Endothelial cell of umbilical vein (primary cell): ENCODE measurements at regions not wholly inside any gene's neighbourhood (a gene's known extent, or its start where the extent isn't known, plus 50 kb on each side); places are given as distances from the start of the nearest gene placed in this dataset.

Experiments
- BruUV-seq: library from RNA; stranded (reverse); fragments of 400-500 nt; replicated peaks from 2 replicates; lab custom pipeline; 2021; lab: Mats Ljungman, UMichigan
- CTCF ChIA-PET: fragments of 300-600, 350-600 bp; sonication (Branson Sonifier 250); formaldehyde crosslinking; loops from one replicate; lab custom pipeline; 2021; ENCODE audit warnings: antibody characterized with exemption, inconsistent platforms; lab: Charles Lee
- POLR2A ChIA-PET: fragments of 300-600, 350-600 bp; sonication (Branson Sonifier 250); formaldehyde crosslinking; loops from one replicate; lab custom pipeline; 2021; ENCODE audit warnings: antibody characterized with exemption, inconsistent platforms; lab: Charles Lee
- DNase-seq: peaks from one replicate; pipeline ENCODE4 v3.0.0-alpha.2; 2011; ENCODE audit warnings: low read depth, low spot score
- FAIRE-seq: peaks from 2 replicates; lab custom pipeline; 2011; peaks lifted over from hg19 to GRCh38; lab: Jason Lieb, UNC
- H2AFZ ChIP-seq: 2 replicates; pipeline ENCODE4 v1.6.0; 2012; ENCODE audit warnings: low read depth, low read length, control low read depth, inconsistent platforms
- H3K27ac ChIP-seq: 2 replicates; pipeline ENCODE4 v1.5.1; 2011; ENCODE audit warnings: low read depth, mild to moderate bottlenecking, control low read depth, low read length, moderate library complexity; ENCODE audit not compliant: insufficient read depth
- H3K27me3 ChIP-seq, 2 experiments: 2 replicates each; pipeline versions ENCODE4 v1.6.0 to v1.6.1; 2011; ENCODE audit warnings: low read length in 2 of 2, mixed read lengths in 1 of 2; ENCODE audit not compliant: control insufficient read depth in 2 of 2, insufficient read depth in 2 of 2
- H3K36me3 ChIP-seq, 2 experiments: 2 replicates in 1 of 2; 3 replicates in 1 of 2; pipeline ENCODE4 v1.5.1; 2011; ENCODE audit warnings: low read length in 2 of 2, mild to moderate bottlenecking in 1 of 2, moderate library complexity in 1 of 2; ENCODE audit not compliant: control insufficient read depth in 2 of 2, insufficient read depth in 2 of 2; ENCODE audit errors: extremely low read depth in 1 of 2
- H3K4me1 ChIP-seq: 3 replicates; pipeline ENCODE4 v1.5.1; 2011; ENCODE audit warnings: mild to moderate bottlenecking, low read length; ENCODE audit not compliant: control insufficient read depth, insufficient read depth; ENCODE audit errors: extremely low read depth
- H3K4me2 ChIP-seq: 2 replicates; pipeline ENCODE4 v1.6.1; 2011; ENCODE audit warnings: low read length, control low read depth, mixed read lengths; ENCODE audit not compliant: insufficient read depth
- H3K4me3 ChIP-seq, 3 experiments: fragments of 200-600 bp in 1 of 3; sonication (generic), shearing (Covaris generic) in 1 of 3; replicated peaks in 1 of 3; 2 replicates each; pipeline ENCODE4 v1.5.1; 2011 to 2016; ENCODE audit warnings: control low read depth in 3 of 3, low read length in 3 of 3, mild to moderate bottlenecking in 2 of 3, inconsistent platforms in 1 of 3, low read depth in 1 of 3, moderate library complexity in 1 of 3; ENCODE audit not compliant: insufficient read depth in 1 of 3
- H3K79me2 ChIP-seq: 2 replicates; pipeline ENCODE4 v1.6.0; 2012; ENCODE audit warnings: low read length, inconsistent platforms; ENCODE audit not compliant: control insufficient read depth, insufficient read depth
- H3K9ac ChIP-seq: replicated peaks from 2 replicates; pipeline ENCODE3; 2011; ENCODE audit warnings: low read length, control low read depth; ENCODE audit not compliant: insufficient read depth; ENCODE audit errors: extremely low read depth
- H3K9me1 ChIP-seq: replicated peaks from 3 replicates; pipeline ENCODE4 v1.6.0; 2011; ENCODE audit warnings: mild to moderate bottlenecking, low read length; ENCODE audit not compliant: control insufficient read depth, insufficient read depth; ENCODE audit errors: extremely low read depth
- H3K9me3 ChIP-seq: replicated peaks from 2 replicates; pipeline ENCODE4 v1.5.1; 2012; ENCODE audit warnings: low read length, inconsistent platforms; ENCODE audit not compliant: control insufficient read depth, insufficient read depth
- H4K20me1 ChIP-seq: replicated peaks from 2 replicates; pipeline ENCODE3; 2011; ENCODE audit warnings: mild to moderate bottlenecking, low read length; ENCODE audit not compliant: control insufficient read depth, insufficient read depth; ENCODE audit errors: extremely low read depth
- CTCF ChIP-seq, 2 donors: IDR thresholded peaks; 1 replicate in 1 of 2; 2 replicates in 1 of 2; pipeline ENCODE4 v1.5.1; 2011; ENCODE audit warnings: low read length in 2 of 2, mild to moderate bottlenecking in 2 of 2, moderate library complexity in 2 of 2, control low read depth in 1 of 2, inconsistent platforms in 1 of 2, low read depth in 1 of 2; ENCODE audit not compliant: insufficient read depth in 1 of 2; ENCODE audit errors: extremely low read depth in 1 of 2
- EZH2 ChIP-seq: IDR thresholded peaks from 2 replicates; pipeline ENCODE4 v1.6.1; 2012; ENCODE audit warnings: borderline replicate concordance, low read depth, mild to moderate bottlenecking, moderate library complexity, low read length, inconsistent platforms; ENCODE audit not compliant: severe bottlenecking
- FOS ChIP-seq: IDR thresholded peaks from 2 replicates; pipeline ENCODE4 v1.6.1; 2011; ENCODE audit warnings: mild to moderate bottlenecking, low read length, moderate library complexity, borderline replicate concordance; ENCODE audit not compliant: insufficient read depth
- GATA2 ChIP-seq: IDR thresholded peaks from 2 replicates; pipeline ENCODE4 v1.7.0; 2011; ENCODE audit warnings: low read depth, mild to moderate bottlenecking, moderate library complexity, mixed read lengths, low read length; ENCODE audit not compliant: insufficient read length, insufficient read depth
- JUN ChIP-seq: IDR thresholded peaks from 2 replicates; pipeline ENCODE4 v1.6.1; 2011; ENCODE audit warnings: borderline replicate concordance, low read depth; ENCODE audit not compliant: insufficient read length, insufficient read depth
- MAX ChIP-seq: IDR thresholded peaks from 2 replicates; pipeline ENCODE4 v1.6.1; 2011; ENCODE audit not compliant: insufficient read depth, insufficient read length
- MYC ChIP-seq: IDR thresholded peaks from one replicate; pipeline ENCODE4 v1.6.1; 2011; ENCODE audit warnings: mild to moderate bottlenecking, low read depth, low read length
- POLR2A ChIP-seq: IDR thresholded peaks from 2 replicates; pipeline ENCODE4 v1.6.1; 2012; ENCODE audit warnings: low read depth, mild to moderate bottlenecking, control low read depth, low read length
- POLR2AphosphoS5 ChIP-seq: IDR thresholded peaks from 2 replicates; pipeline ENCODE4 v1.6.1; 2012; ENCODE audit warnings: low read depth, mild to moderate bottlenecking, control low read depth, low read length, moderate library complexity; ENCODE audit not compliant: insufficient read depth
- dilution Hi-C: fragments of 300-500 bp; cut with MboI; formaldehyde crosslinking; loops from one replicate; pipeline ENCODE4 v1.15.0; 2019; ENCODE audit warnings: low sequenced_read_pairs; ENCODE audit not compliant: extremely low pct_ligation_motif_present
- intact Hi-C: fragments of 100-400 bp; cut with micrococcal nuclease; formaldehyde crosslinking; loops from one replicate; pipeline ENCODE4 v1.10.0; 2022

- Histone ChIP-seq H3K27ac (no peak overlapping the region), H3K4me3 (no peak overlapping the region), H3K9ac (no peak overlapping the region), H4K20me1 (no peaks in the 10 kb centered on the region), H3K36me3 (no peaks in the 10 kb centered on the region), H3K4me1 (no peaks in the 10 kb centered on the region), H3K9me3 (peaks cover 6% of the 10 kb centered on the region), H3K27me3 (no peaks in the 10 kb centered on the region), H3K9me1 (no peaks in the 10 kb centered on the region), H3K4me2 (no peak overlapping the region), H3K79me2 (no peaks in the 10 kb centered on the region), H2AFZ (no peak overlapping the region)
- CTCF ChIA-PET: no interaction called here
- no peak for DNase-seq
- TF ChIP-seq GATA2: no peak
- no peak for TF ChIP-seq MYC
- TF ChIP-seq MAX: no peak
- TF ChIP-seq JUN: no peak
- TF ChIP-seq FOS: no peak
- TF ChIP-seq EZH2: no peak
- TF ChIP-seq POLR2AphosphoS5: no peak
- TF ChIP-seq CTCF (IDR thresholded peaks at IDR 0.05; ENCODE audit: extremely low read depth in 1 of 2, insufficient read depth in 1 of 2, low read depth in 1 of 2, low read length in 2 of 2): no peak
- TF ChIP-seq POLR2A: no peak
- no TSS peak for BruUV-seq
- intact Hi-C loops (no loop called here), dilution Hi-C loops (no loop called here)
- POLR2A ChIA-PET: no interaction called here
- no peak for FAIRE-seq
Measured at GRCh38 chr2:2834516-2835254, 503.6 kb upstream of the MYT1L start.
